GM12873 (cell line): ENCODE measurements at regions not wholly inside any gene's neighbourhood (a gene's known extent, or its start where the extent isn't known, plus 50 kb on each side); places are given as distances from the start of the nearest gene placed in this dataset.
A peak's percentile ranks its signal among the peaks of the same experiment; 100 is the strongest.

Experiments
- CTCF ChIP-seq: IDR thresholded peaks from 2 replicates; pipeline ENCODE4 v1.5.1; 2012; ENCODE audit warnings: low read depth, mild to moderate bottlenecking, moderate library complexity, low read length, control low read depth; ENCODE audit not compliant: insufficient read depth; ENCODE audit errors: missing control alignments

- no peak for TF ChIP-seq CTCF
Measured at GRCh38 chr3:68049776-68050175, 395.4 kb upstream of the SUCLG2 start.

DNA sequence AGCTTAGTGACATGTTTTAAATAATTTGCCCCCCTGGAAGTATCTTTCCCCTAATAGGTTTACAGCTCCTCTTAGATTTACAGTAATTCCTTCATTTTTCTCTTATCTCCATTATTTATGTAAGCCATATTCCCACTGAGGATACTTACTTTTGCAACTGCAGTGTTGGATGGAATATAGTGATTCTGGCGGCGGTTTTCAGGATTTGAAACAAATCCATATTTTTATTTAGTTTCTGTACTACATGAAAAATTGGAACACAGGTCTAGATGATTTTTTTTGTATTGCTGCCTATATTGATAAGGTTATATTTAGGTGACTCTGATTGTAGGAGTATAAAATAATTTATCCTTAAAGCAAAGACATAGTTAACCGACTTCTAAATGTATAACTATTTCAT is 391.6 kb upstream of the SUCLG2 start:
- TF ChIP-seq CTCF = no peak

DNA sequence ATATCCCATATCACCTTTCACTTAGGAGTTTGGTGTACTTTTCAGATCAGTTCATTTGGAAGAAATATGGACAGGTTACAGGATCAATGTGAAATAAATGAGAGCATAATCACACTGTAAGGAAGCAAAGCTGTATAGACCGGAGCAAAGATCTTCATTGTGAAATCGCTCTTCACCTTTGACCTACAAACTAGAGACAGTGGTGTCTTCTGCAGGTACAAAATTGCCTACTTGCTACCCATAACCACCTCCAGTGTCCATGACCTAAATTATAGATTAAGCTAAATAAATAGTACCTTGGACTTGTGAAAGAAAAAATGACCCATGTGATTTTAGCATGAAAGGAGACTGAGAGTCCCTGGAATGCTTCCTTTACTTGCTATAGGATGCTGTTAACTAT is 379.5 kb upstream of the SUCLG2 start:
- no peak for TF ChIP-seq CTCF

GRCh38 chr3:68032209-68032608 is 377.8 kb upstream of the SUCLG2 start:
- no peak for TF ChIP-seq CTCF

DNA sequence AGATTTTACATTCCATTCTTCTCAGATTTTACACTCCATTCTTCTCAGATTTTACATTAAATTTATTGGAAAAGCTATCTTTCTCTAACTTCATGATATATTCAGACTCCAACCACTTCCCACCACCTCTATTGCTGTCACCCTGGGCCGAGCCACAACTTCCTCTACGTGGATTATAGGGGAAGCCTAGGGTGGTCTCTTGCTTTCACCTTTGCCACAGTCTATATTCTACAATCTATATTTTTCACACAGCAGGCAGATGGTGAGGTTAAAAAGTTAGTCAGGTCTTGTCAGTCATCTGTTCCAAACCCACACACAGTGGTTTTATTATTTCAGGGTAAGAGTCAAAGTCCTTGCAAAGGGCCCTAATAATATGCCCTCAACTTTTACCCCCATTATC is 370.8 kb upstream of the SUCLG2 start:
- no peak for TF ChIP-seq CTCF

DNA sequence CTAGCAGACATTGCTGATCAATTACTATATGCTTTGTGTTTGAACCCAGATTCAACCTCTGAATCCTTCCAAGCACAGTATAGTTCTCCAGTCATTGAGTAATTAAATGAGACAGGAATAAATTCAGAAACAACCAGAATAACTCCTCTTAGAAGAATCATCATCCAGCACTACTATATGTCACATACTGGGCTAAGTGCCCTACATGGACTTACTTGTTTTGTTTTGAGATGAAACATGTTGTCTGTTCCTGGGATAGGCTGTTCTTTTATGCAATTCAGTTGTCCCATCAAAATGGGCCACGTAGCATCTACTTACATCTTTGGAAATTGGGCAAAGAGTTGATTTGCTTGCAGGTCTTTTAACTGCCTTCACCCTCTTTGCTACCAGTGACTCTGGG is 365.5 kb upstream of the SUCLG2 start:
- no peak for TF ChIP-seq CTCF

DNA sequence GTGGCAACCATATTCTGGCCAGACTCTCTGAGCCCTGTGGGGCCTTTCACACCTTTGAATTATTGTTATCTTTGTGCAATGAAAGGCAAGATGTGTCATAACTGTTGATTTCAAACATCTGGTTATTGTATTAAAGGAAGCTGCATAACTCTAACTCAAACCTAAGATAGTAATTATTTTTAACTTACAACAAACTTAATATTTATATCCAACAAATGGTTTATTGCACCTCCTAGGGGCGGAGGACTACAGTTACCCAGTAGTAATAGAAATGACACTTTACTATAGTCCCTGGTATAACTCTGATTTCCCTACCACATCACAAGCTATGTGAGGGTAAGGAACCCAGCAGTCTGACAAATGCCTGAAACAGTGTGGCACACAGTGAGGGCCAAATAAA is 363.9 kb upstream of the SUCLG2 start:
- TF ChIP-seq CTCF = no peak

DNA sequence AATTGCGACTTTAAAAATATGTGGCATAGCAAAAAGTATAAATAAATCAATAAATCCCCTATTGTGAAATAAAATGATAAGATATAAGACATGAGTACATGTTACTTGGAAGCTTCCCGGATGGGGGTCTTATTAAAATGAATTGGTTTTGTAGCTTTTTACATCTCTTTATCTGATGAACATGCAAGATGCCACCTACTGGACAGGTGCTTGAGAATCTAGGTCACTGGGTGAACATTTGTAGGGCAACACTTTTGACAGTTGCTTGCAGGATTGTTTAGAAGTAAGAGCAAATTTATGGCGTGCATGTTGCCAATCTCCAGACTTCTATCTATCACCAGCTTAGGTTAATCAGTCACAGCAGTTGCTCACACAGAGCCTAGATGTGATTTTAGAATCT is 362.7 kb upstream of the SUCLG2 start:
- TF ChIP-seq CTCF = peak; percentile 10
